Stimulated activated CD4-positive, alpha-beta T cell treated with anti-CD3 and anti-CD28 coated beads, Interleukin-1b, Interleukin-23, amount 100 ng/mL, for 1 hour (primary cell): ENCODE measurements at regions not wholly inside any gene's neighbourhood (a gene's known extent, or its start where the extent isn't known, plus 50 kb on each side); places are given as distances from the start of the nearest gene placed in this dataset.
"Not testable (repeated sequence)": the region's sequence is repeated elsewhere in the genome, so short reads cannot be mapped to it uniquely, and the experiment has no call there.

ENCODE experiments used
- DNase-seq, 2 donors: peaks; one replicate each; pipeline ENCODE4 v3.0.0-alpha.2; 2020; ENCODE audit warnings: low read depth in 2 of 2

GRCh38 chr3:153221748-153222162 lies 59.7 kb downstream of the RAP2B start:
- DNase-seq = peak; percentile 1 to 55

DNA sequence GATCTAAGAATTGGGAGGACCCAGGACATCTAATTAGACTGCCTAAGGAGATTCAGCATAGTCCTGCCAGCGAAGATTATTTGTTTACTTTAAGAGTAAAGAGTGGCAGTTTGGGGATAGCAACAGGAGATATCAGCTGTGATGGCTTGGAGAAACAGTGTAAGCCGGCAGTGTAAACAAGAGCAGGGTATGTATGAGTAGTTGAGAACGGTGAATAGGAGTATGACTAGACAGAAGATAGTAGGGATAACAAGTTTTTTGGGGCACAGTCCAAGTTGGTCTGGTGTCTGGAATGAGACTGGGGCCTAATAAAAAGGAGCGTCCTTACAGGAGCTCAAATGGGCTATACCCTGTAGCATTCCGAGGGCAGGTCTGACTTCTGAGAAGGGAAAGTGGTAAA lies 64.9 kb downstream of the RAP2B start:
- not testable (repeated sequence) for DNase-seq

GRCh38 chr3:153230427-153230826 lies 68.4 kb downstream of the RAP2B start:
- not testable (repeated sequence) for DNase-seq

GRCh38 chr3:153231245-153231644 lies 69.2 kb downstream of the RAP2B start:
- DNase-seq = not testable (repeated sequence)

- DNase-seq = not testable (repeated sequence)
Observed at GRCh38 chr3:153232050-153232752, 70.2 kb downstream of the RAP2B start.

DNA sequence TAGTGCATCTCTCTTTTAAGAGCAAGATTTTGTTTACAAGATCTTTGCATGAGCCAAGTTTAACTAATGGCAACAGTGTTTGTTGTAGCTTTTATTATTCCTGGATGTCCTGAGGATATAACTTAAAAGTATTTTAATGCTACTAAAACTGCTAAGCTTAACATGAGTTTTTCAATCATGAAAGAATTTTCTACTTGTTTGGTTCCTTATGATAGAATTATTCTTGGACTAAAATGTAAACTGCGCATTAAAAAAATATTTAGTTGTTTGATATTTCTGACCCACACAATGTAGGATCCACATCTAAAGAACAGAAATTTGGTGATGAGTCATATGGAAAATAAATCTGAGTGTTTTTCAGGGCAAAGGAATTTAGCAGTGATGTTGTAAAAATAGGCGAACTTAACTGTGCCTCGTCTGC lies 70.8 kb downstream of the RAP2B start:
- no peak for DNase-seq

DNA sequence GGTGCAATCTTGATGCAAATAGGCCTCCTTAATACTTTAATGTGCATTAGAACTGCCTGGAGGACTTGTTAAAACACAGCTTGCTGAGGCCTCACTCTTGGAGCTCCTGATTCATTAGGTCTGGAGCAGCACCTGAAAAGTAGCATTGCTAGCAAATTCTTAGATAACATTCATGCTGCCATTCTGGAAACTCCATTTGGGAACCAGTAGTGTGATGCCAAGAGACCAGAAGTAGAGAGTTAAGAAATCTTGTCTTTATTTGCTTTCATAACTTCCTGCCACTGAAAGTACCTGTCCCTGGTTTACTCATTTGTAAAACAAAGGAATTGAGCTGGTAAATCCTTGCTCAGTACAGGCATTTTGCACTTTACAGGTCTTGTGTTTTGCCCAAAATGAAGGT lies 72.0 kb downstream of the RAP2B start:
- no peak for DNase-seq

GRCh38 chr3:153242896-153243295 lies 80.9 kb downstream of the RAP2B start:
- DNase-seq = no peak

- no peak for DNase-seq
Observed at GRCh38 chr3:153244961-153245360, 82.9 kb downstream of the RAP2B start.

DNA sequence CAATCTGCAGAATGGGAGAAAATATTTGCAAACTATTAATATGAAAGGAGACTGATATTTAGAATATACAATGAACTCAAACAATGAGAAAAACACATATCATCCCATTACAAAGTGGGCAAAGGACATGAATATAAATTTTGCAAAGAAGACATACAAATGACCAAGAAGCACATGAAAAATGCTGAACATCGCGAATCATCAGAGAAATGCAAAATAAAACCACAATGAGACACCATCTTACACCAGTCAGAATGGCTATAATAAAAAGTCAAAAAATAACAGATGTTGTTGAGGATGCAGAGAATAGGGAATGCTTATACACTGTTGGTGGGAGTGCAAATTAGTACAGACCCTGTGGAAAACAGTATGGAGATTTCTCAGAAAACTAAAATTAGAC lies 83.6 kb downstream of the RAP2B start:
- DNase-seq = no peak

DNA sequence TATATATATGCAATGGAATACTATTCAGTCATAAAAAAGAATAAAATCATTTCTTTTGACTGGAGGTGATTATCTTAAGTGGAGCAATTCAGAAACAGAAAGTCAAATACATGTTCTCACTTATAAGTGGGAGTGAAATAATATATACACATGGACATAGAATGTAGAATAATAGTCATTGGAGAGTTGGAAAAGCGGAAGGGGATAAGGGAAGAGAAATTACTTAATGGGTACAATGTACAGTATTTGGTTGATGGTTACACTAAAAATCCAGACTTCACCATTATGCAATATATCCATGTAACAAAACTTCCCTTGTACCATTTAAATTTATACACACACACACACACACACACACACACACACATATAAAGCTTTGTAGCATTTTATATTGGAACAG lies 84.3 kb downstream of the RAP2B start:
- DNase-seq = no peak

DNA sequence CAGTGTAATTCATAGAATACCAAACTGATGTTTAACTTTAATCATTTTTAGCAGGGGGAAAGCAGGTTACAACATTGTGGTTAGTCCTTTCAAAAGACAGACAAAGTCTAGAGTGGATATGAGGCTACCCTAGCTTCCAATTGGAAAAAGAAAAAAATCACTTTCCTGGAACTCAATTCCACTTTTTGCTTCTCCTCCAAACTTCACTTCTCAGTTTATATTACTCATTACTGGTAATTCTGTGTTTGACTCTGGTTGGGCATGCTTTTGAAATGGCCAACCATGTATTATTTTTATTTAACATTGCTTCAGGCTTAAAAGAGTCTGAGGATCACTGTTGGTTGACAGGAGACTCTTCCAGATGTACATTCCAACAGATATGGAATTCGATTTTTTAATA lies 84.8 kb downstream of the RAP2B start:
- no peak for DNase-seq

GRCh38 chr3:153247331-153248330 lies 85.6 kb downstream of the RAP2B start:
- no peak for DNase-seq

DNA sequence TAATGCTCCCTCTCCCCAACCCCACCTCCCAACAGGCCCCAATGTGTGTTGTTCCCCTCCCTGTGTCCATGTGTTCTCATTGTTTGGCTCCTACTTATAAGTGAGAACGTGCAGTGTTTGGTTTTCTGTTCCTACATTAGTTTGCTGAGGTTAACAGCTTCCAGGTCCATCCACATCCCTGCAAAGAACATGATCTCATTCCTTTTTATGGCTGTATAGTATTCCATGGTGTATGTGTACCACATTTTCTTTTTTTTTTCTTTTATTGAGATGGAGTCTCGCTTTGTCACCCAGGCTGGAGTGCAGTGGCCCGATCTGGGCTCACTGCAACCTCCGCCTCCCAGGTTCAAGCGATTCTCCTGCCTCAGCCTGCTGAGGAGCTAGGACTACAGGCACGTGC lies 86.8 kb downstream of the RAP2B start:
- not testable (repeated sequence) for DNase-seq

GRCh38 chr3:153249906-153250305 lies 87.9 kb downstream of the RAP2B start:
- DNase-seq = no peak

GRCh38 chr3:153250446-153250845 lies 88.4 kb downstream of the RAP2B start:
- DNase-seq = no peak

DNA sequence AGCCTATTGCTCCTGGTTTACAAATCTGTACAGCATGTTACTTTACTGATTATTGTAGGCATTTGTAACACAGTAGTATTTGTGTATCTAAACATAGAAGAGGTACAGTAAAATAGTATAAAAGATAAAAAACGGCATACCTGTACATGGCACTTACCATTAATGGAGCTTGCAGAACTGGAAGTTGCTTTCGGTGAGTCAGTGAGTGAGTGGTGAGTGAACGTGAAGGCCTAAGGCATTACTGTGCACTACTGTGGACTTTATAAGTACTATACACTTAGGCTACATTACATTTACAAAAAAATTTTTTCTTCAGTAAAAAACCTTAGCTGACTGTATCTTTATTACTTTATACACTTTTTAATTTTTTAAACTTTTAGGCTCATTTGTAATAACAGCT lies 90.9 kb downstream of the RAP2B start:
- DNase-seq = no peak

- no peak for DNase-seq
Observed at GRCh38 chr3:153254361-153254760, 92.3 kb downstream of the RAP2B start.

DNA sequence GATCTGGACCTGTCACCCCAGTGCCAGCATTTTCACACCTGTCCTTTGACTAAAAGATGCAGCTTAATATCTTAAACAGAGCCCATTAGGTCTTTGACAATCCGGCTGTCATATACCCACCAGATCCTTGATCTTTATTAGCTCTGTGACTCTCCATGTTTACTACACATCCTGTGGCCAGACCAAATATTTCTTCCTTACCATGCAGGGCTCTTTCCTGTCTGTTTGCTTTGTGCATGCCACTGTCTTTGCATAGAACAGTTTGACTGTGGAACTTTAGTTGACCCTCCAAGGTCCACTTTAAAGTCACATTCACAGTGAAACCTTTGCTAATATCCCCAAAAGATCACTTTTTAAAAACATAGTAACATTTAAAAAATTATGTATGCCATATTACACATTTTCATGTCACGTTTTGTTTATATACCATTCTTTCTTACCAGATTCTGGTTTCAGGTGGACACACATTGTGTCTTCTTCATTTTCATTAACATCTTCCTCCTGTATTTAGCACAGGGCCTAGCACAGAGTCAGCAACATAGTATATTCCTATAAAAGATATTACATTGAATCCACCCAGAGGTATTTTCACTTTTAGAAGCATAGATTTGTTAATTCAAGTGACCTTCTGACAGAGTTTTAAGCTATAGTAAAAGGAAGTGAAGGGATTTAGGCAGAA lies 95.8 kb downstream of the RAP2B start:
- DNase-seq = no peak

- no peak for DNase-seq
Observed at GRCh38 chr3:153259956-153260355, 97.9 kb downstream of the RAP2B start.

- DNase-seq = no peak
Observed at GRCh38 chr3:153260681-153261080, 98.7 kb downstream of the RAP2B start.

GRCh38 chr3:153266619-153267018 lies 104.6 kb downstream of the RAP2B start:
- no peak for DNase-seq
